ENCODE measurements at regions not wholly inside any gene's neighbourhood (a gene's known extent, or its start where the extent isn't known, plus 50 kb on each side); places are given as distances from the start of the nearest gene placed in this dataset.

- no peak for TF ChIP-seq CSDC2 (CRISPR knock-in tag; IDR thresholded peaks at IDR 0.05)
Measured at GRCh38 chr16:76634847-76635697, 357.9 kb downstream of the CNTNAP4 start (continued).

- no peak for ATAC-seq
Measured at GRCh38 chr16:76639685-76640289, 362.6 kb downstream of the CNTNAP4 start.

GRCh38 chr16:76650582-76650981, 373.4 kb downstream of the CNTNAP4 start:
- TF ChIP-seq GLIS3 (CRISPR knock-in tag; IDR thresholded peaks at IDR 0.05) (no peak), RARB (CRISPR knock-in tag; IDR thresholded peaks at IDR 0.05) (no peak), SNAI2 (CRISPR knock-in tag; IDR thresholded peaks at IDR 0.05) (no peak), ISL1 (CRISPR knock-in tag; IDR thresholded peaks at IDR 0.05) (no peak), ZNF70 (CRISPR knock-in tag; IDR thresholded peaks at IDR 0.05) (no peak), TCF4 (CRISPR knock-in tag; IDR thresholded peaks at IDR 0.05; ENCODE audit: borderline replicate concordance) (no peak), TSHZ2 (CRISPR knock-in tag; IDR thresholded peaks at IDR 0.05) (no peak), CREB5 (CRISPR knock-in tag; IDR thresholded peaks at IDR 0.05; ENCODE audit: low read depth) (no peak), ZFP30 (CRISPR knock-in tag; IDR thresholded peaks at IDR 0.05) (no peak), ZNF8 (CRISPR knock-in tag; IDR thresholded peaks at IDR 0.05) (no peak), BACH2 (CRISPR knock-in tag; IDR thresholded peaks at IDR 0.05; ENCODE audit: borderline replicate concordance) (no peak), PATZ1 (CRISPR knock-in tag; IDR thresholded peaks at IDR 0.05; ENCODE audit: borderline replicate concordance) (no peak), ZNF565 (CRISPR knock-in tag; conservative IDR thresholded peaks at IDR 0.05; ENCODE audit: low read depth) (no peak), OSR1 (CRISPR knock-in tag; IDR thresholded peaks at IDR 0.05) (no peak), ZC3H10 (CRISPR knock-in tag; IDR thresholded peaks at IDR 0.05) (no peak)
- no peak for ATAC-seq

More at GRCh38 chr16:76639685-76640289, 362.6 kb downstream of the CNTNAP4 start:
- TF ChIP-seq TCF4 (CRISPR knock-in tag; IDR thresholded peaks at IDR 0.05; ENCODE audit: borderline replicate concordance) (no peak), ARNTL (CRISPR knock-in tag; IDR thresholded peaks at IDR 0.05; ENCODE audit: borderline replicate concordance, low read depth) (no peak), ZFP3 (CRISPR knock-in tag; IDR thresholded peaks at IDR 0.05) (no peak), ESRRG (CRISPR knock-in tag; IDR thresholded peaks at IDR 0.05) (no peak), TOX (CRISPR knock-in tag; IDR thresholded peaks at IDR 0.05; ENCODE audit: borderline replicate concordance) (no peak), ISL1 (CRISPR knock-in tag; IDR thresholded peaks at IDR 0.05) (no peak), ZNF565 (CRISPR knock-in tag; conservative IDR thresholded peaks at IDR 0.05; ENCODE audit: low read depth) (no peak), CSDC2 (CRISPR knock-in tag; IDR thresholded peaks at IDR 0.05) (no peak), ZFP30 (CRISPR knock-in tag; IDR thresholded peaks at IDR 0.05) (no peak), ZNF8 (CRISPR knock-in tag; IDR thresholded peaks at IDR 0.05) (no peak), BACH2 (CRISPR knock-in tag; IDR thresholded peaks at IDR 0.05; ENCODE audit: borderline replicate concordance) (no peak), OSR1 (CRISPR knock-in tag; IDR thresholded peaks at IDR 0.05) (no peak), CREB5 (CRISPR knock-in tag; IDR thresholded peaks at IDR 0.05; ENCODE audit: low read depth) (no peak), CSRNP3 (CRISPR knock-in tag; IDR thresholded peaks at IDR 0.05) (no peak)

Measured in SK-N-SH treated with all-trans-retinoic acid at 6 μM for 48 hours (cell line).